GM18505 (cell line): ENCODE measurements at regions not wholly inside any gene's neighbourhood (a gene's known extent, or its start where the extent isn't known, plus 50 kb on each side); places are given as distances from the start of the nearest gene placed in this dataset.

ENCODE experiments used
- ATAC-seq: cut with Tn5 transposase; IDR thresholded peaks from one replicate; pipeline ENCODE4 v1.9.1; 2021; ENCODE audit not compliant: unreplicated experiment
- POLR2A ChIP-seq: IDR thresholded peaks from 4 replicates; pipeline ENCODE4 v1.6.1; 2011; ENCODE audit warnings: borderline replicate concordance; ENCODE audit not compliant: insufficient read depth, insufficient read length; ENCODE audit errors: extremely low read depth

- no peak for TF ChIP-seq POLR2A
- ATAC-seq = no peak
Measured at GRCh38 chr4:159526172-159526571, 423.3 kb downstream of the RAPGEF2 start.

- no peak for TF ChIP-seq POLR2A
- no peak for ATAC-seq
Measured at GRCh38 chr4:159534655-159535054, 431.8 kb downstream of the RAPGEF2 start.

GRCh38 chr4:159538556-159538955 is 435.7 kb downstream of the RAPGEF2 start:
- no peak for ATAC-seq
- no peak for TF ChIP-seq POLR2A

- no peak for ATAC-seq
- no peak for TF ChIP-seq POLR2A
Measured at GRCh38 chr4:159540038-159540437, 437.2 kb downstream of the RAPGEF2 start.

GRCh38 chr4:159540501-159540900 is 437.6 kb downstream of the RAPGEF2 start:
- TF ChIP-seq POLR2A = no peak

GRCh38 chr4:159541143-159541542 is 438.3 kb downstream of the RAPGEF2 start:
- ATAC-seq = no peak
- no peak for TF ChIP-seq POLR2A

More at GRCh38 chr4:159540501-159540900, 437.6 kb downstream of the RAPGEF2 start:
- no peak for ATAC-seq

GRCh38 chr4:159542296-159542695 is 439.4 kb downstream of the RAPGEF2 start:
- no peak for TF ChIP-seq POLR2A
- no peak for ATAC-seq

- no peak for ATAC-seq
- no peak for TF ChIP-seq POLR2A
Measured at GRCh38 chr4:159543831-159544230, 441.0 kb downstream of the RAPGEF2 start.

- no peak for ATAC-seq
- no peak for TF ChIP-seq POLR2A
Measured at GRCh38 chr4:159545556-159545955, 442.7 kb downstream of the RAPGEF2 start.

- TF ChIP-seq POLR2A = no peak
- ATAC-seq = no peak
Measured at GRCh38 chr4:159547645-159548308, 444.9 kb downstream of the RAPGEF2 start.

GRCh38 chr4:159549098-159549518 is 446.2 kb downstream of the RAPGEF2 start:
- TF ChIP-seq POLR2A = no peak
- no peak for ATAC-seq

- ATAC-seq = no peak
- no peak for TF ChIP-seq POLR2A
Measured at GRCh38 chr4:159551281-159551680, 448.4 kb downstream of the RAPGEF2 start.

GRCh38 chr4:159552979-159553768 is 450.3 kb downstream of the RAPGEF2 start:
- no peak for ATAC-seq
- TF ChIP-seq POLR2A = no peak

GRCh38 chr4:159555873-159556272 is 453.0 kb downstream of the RAPGEF2 start:
- no peak for ATAC-seq
- TF ChIP-seq POLR2A = no peak
